Parathyroid adenoma (tissue), 2 donors: ENCODE measurements at regions not wholly inside any gene's neighbourhood (a gene's known extent, or its start where the extent isn't known, plus 50 kb on each side); places are given as distances from the start of the nearest gene placed in this dataset.

Experiments
- H2AFZ ChIP-seq: fragments of 300-600 bp; sonication (generic); one replicate; pipeline ENCODE4 v1.7.0; 2017; ENCODE audit warnings: antibody characterized with exemption, mild to moderate bottlenecking
- H3K27ac ChIP-seq: fragments of 300-600 bp; sonication (generic); one replicate; pipeline ENCODE4 v1.7.0; 2017
- H3K27me3 ChIP-seq: fragments of 300-600 bp; sonication (generic); one replicate; pipeline ENCODE4 v1.7.0; 2017; ENCODE audit warnings: low read length; ENCODE audit not compliant: control insufficient read depth, insufficient read depth
- H3K36me3 ChIP-seq: fragments of 300-600 bp; sonication (generic); one replicate; pipeline ENCODE4 v1.7.0; 2017; ENCODE audit warnings: low read length; ENCODE audit not compliant: control insufficient read depth, insufficient read depth
- H3K4me1 ChIP-seq: fragments of 300-600 bp; sonication (generic); one replicate; pipeline ENCODE4 v1.7.0; 2017; ENCODE audit warnings: control low read depth
- H3K4me2 ChIP-seq: fragments of 300-600 bp; sonication (generic); one replicate; pipeline ENCODE4 v1.7.0; 2017; ENCODE audit warnings: low read length
- H3K4me3 ChIP-seq: fragments of 300-600 bp; sonication (generic); one replicate; pipeline ENCODE4 v1.7.0; 2017; ENCODE audit warnings: low read depth, low read length
- H3K79me2 ChIP-seq: fragments of 300-600 bp; sonication (generic); one replicate; pipeline ENCODE4 v1.7.0; 2017; ENCODE audit warnings: control low read depth
- H3K9ac ChIP-seq: fragments of 300-600 bp; sonication (generic); one replicate; pipeline ENCODE4 v1.7.0; 2017; ENCODE audit warnings: mild to moderate bottlenecking
- H3K9me3 ChIP-seq: fragments of 300-600 bp; sonication (generic); one replicate; pipeline ENCODE4 v1.7.0; 2017; ENCODE audit warnings: low read length; ENCODE audit not compliant: control insufficient read depth
- TF ChIP-seq, protein P1 (sequence below): fragments of 300-600 bp; sonication (generic); IDR thresholded peaks from one replicate; pipeline ENCODE4 v1.7.0; 2017; ENCODE audit warnings: antibody characterized with exemption, mild to moderate bottlenecking
- donor health status: primary hyperparathyroidism.

DNA sequence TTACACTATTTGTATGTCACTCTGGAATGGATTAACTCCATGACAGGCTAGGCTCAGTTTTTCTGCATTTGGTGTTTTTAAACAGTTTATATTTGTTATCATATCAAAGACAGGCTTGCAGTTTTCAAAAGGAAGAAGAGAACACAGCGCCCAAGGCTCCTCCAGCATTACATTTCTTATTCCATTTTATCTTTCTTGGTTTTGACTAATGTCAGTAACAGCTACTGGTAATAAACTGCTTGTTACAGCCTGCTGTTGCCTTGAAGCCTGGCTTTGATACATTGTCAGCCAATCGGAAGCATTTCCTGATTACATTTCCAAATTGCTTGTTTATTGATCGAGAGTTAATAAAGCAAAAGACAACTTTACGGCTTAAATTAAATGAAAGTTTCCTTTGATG lies 166.0 kb upstream of the MDFIC start:
- TF ChIP-seq, protein P1, sequence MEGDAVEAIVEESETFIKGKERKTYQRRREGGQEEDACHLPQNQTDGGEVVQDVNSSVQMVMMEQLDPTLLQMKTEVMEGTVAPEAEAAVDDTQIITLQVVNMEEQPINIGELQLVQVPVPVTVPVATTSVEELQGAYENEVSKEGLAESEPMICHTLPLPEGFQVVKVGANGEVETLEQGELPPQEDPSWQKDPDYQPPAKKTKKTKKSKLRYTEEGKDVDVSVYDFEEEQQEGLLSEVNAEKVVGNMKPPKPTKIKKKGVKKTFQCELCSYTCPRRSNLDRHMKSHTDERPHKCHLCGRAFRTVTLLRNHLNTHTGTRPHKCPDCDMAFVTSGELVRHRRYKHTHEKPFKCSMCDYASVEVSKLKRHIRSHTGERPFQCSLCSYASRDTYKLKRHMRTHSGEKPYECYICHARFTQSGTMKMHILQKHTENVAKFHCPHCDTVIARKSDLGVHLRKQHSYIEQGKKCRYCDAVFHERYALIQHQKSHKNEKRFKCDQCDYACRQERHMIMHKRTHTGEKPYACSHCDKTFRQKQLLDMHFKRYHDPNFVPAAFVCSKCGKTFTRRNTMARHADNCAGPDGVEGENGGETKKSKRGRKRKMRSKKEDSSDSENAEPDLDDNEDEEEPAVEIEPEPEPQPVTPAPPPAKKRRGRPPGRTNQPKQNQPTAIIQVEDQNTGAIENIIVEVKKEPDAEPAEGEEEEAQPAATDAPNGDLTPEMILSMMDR = no peak
- Histone ChIP-seq H3K27me3 (no peaks in the 10 kb centered on the region), H3K36me3 (no peaks in the 10 kb centered on the region), H3K79me2 (no peaks in the 10 kb centered on the region), H3K4me2 (no peak overlapping the region), H2AFZ (no peak overlapping the region), H3K9ac (no peak overlapping the region), H3K4me3 (no peak overlapping the region), H3K27ac (no peak overlapping the region), H3K9me3 (no peaks in the 10 kb centered on the region), H3K4me1 (no peaks in the 10 kb centered on the region)

DNA sequence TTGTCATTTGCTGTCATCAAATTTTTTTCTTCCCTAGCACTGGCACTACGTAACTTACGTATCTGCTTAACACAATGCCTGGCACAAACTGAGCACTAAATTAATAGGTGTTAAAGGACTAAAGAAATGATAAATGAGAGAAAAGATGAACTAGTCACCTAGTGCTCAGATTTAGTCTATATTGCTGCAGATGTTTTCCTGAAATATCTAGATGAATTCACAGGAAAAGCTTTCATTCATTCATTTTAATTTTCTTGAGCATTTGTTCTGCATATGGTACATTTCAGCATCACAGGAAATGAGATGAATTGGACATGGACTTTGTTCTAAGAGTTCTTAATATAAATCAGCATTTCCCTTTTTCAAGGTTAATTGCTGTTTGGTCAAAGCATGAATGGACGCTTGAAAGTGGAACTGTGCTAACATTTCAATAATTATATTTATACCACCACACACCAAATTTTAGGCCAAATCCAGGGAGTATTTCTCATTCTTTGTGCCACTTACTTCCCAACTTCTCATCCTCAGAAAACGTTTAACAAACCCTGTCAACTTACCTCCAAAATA lies 163.2 kb upstream of the MDFIC start:
- Histone ChIP-seq H3K4me1 (no peaks in the 10 kb centered on the region), H3K27ac (no peak overlapping the region), H3K79me2 (no peaks in the 10 kb centered on the region), H3K4me2 (no peak overlapping the region), H2AFZ (no peak overlapping the region), H3K4me3 (no peak overlapping the region), H3K27me3 (no peaks in the 10 kb centered on the region), H3K36me3 (no peaks in the 10 kb centered on the region), H3K9ac (no peak overlapping the region), H3K9me3 (no peaks in the 10 kb centered on the region)
- TF ChIP-seq, protein P1 = no peak

DNA sequence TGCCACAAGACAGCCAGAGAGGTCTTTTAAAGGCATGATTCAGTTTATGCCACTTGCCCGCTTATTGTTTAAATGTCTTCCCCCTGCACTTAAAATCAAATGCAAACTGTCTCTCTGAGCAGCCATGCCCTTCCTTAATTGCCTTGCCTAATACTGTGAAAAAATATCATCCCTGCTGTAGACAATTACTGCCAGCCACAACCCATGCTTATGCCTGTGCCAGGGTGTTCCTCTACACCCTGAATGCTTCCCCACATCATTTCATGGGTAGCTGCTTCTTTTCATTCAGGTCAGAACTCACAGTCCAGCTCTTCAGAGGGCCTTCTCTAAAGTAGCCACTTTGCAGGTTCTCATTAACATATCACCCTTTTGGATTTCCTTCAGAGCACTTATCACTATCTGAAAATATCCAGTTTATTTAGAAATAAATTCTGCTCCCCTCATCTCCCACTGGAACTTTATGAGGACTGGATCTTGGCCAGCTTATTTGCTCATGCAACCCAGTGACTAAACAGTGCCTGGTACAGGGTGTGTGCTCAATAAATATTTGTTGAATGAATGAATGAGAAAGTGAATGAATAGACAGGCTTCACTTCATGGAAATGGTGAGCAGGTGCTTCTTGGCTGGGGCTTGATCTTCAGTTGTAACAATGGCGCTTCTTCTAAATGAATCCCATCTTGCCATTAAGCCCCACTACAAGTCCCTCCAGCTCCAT lies 162.4 kb upstream of the MDFIC start:
- H3K4me1 ChIP-seq = no peaks in the 10 kb centered on the region
- no peak overlapping the region for H3K9ac ChIP-seq
- H3K4me2 ChIP-seq = no peak overlapping the region
- H3K36me3 ChIP-seq = no peaks in the 10 kb centered on the region
- H3K4me3 ChIP-seq = no peak overlapping the region
- no peaks in the 10 kb centered on the region for H3K9me3 ChIP-seq
- H3K79me2 ChIP-seq = no peaks in the 10 kb centered on the region
- no peaks in the 10 kb centered on the region for H3K27me3 ChIP-seq
- TF ChIP-seq, protein P1 = no peak
- no peak overlapping the region for H3K27ac ChIP-seq
- H2AFZ ChIP-seq = no peak overlapping the region

DNA sequence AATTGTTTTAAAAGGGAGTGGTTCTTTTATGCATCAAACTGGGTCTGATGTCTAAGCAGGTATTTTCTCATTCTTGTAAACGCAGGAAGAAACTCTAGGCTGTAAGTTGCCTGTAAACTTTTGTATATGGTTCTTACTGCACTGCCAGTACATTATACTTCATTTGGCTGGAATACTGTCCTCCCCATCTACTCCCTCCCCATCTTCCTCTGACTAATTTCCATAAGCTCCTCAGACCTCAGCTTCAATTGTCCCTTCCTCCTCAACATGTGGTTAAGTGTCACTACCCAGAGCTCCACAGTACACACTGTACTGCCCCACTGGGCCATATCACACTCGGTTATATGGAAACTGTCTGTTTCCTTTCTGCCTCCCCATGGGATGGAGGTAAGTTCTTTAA lies 161.4 kb upstream of the MDFIC start:
- TF ChIP-seq, protein P1 = no peak
- Histone ChIP-seq H3K4me2 (no peak overlapping the region), H3K79me2 (no peaks in the 10 kb centered on the region), H3K4me3 (no peak overlapping the region), H2AFZ (no peak overlapping the region), H3K27me3 (no peaks in the 10 kb centered on the region), H3K9ac (no peak overlapping the region), H3K36me3 (no peaks in the 10 kb centered on the region), H3K9me3 (no peaks in the 10 kb centered on the region), H3K4me1 (no peaks in the 10 kb centered on the region), H3K27ac (no peak overlapping the region)

DNA sequence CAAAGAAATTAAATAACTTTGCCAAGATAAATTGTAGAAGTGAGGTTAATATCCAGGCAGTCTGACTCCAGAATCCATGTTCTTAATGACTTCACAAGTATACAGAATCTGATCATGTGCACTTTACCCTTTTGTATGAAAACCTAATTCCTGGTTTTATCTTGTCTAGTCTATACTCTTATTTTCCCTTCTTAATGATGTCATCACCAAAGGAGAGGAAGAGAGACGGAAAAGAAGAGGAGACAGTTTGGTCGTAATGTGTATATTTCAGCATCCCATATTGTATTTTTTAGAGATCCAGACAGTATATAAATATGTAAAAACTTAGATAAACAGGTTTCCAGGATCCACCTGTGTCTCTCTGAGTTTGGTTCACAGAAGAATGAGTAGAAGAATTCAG lies 159.9 kb upstream of the MDFIC start:
- no peaks in the 10 kb centered on the region for H3K9me3 ChIP-seq
- TF ChIP-seq, protein P1 = no peak
- no peaks in the 10 kb centered on the region for H3K27me3 ChIP-seq
- H3K4me1 ChIP-seq = no peaks in the 10 kb centered on the region
- H2AFZ ChIP-seq = no peak overlapping the region
- H3K36me3 ChIP-seq = no peaks in the 10 kb centered on the region
- no peak overlapping the region for H3K4me2 ChIP-seq
- no peaks in the 10 kb centered on the region for H3K79me2 ChIP-seq
- H3K27ac ChIP-seq = no peak overlapping the region
- no peak overlapping the region for H3K9ac ChIP-seq
- no peak overlapping the region for H3K4me3 ChIP-seq
